ENCODE measurements at regions not wholly inside any gene's neighbourhood (a gene's known extent, or its start where the extent isn't known, plus 50 kb on each side); places are given as distances from the start of the nearest gene placed in this dataset.

DNA sequence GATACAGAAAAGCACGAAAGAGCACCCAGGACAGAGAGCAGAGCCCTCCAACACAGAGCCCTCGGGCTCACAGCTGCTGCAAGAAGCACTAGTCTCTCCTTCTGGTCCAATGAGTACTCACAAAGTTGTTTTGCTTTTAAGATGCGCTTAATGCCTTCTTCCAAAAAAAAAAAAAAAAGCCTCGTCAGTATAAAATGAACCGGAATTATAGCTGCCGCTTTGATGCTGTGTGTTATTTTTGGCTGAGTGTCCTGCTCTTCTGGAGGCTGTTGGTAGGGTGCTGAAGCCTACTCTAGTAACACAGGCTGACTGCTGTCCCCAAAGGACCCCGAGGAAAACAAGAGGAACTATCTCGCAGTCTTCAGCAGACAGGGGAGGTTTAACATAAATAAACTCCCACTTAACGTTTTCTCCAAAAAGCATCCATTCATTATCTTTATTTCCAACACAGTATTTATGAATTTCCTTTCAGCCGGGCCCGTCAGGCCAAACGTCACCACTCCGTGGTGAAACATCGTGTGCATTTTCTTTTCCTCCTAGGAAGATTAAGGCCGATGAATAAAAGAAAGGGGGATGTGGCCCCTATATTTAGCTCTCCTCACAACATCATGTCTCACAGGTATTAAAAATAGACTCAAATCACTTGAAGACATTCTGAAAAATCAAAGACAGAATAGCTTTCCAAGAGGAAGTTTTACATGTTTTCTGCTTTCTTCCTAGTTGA is 213.7 kb upstream of the PPARGC1A start:
- Mint-ChIP-seq H3K27me3 (ENCODE audit: low read depth) (no peaks in the 10 kb centered on the region), H3K4me1 (ENCODE audit: low read depth) (no peaks in the 10 kb centered on the region), H3K9me3 (peaks cover 3 to 6% of the 10 kb centered on the region in 2 donors), H3K4me3 (no peak overlapping the region), H3K27ac (no peak overlapping the region), H3K36me3 (ENCODE audit: insufficient read depth in 2 of 2) (no peaks in the 10 kb centered on the region)
- DNase-seq (no peak), ATAC-seq (replicated peaks in 1 of 2) (no peak)

DNA sequence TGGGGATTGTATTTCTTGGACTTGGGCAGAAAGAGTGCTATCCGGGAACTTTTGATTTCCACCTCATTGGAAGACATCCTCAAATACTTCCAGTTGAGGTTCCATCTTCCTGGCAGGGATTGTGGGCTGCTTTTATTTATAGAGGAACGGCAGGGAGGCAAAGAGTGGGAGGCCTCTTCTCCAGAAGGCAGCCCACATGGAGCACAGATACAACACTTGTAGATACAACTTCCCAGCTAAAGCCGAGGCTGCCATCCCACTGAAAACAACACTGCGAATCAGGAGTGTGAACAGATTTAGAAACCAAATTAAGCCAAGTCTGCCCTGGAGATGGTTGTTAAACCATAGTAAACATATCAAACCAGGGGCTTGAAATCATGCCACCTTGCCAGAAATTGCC is 212.8 kb upstream of the PPARGC1A start:
- H3K27ac Mint-ChIP-seq: no peak overlapping the region
- no peak overlapping the region for H3K4me3 Mint-ChIP-seq
- DNase-seq (no peak), ATAC-seq (replicated peaks in 1 of 2) (no peak)
- H3K27me3 Mint-ChIP-seq (ENCODE audit: low read depth): no peaks in the 10 kb centered on the region
- H3K4me1 Mint-ChIP-seq (ENCODE audit: low read depth): no peaks in the 10 kb centered on the region
- H3K9me3 Mint-ChIP-seq: peaks cover 3 to 6% of the 10 kb centered on the region in 2 donors
- no peaks in the 10 kb centered on the region for H3K36me3 Mint-ChIP-seq (ENCODE audit: insufficient read depth in 2 of 2)

DNA sequence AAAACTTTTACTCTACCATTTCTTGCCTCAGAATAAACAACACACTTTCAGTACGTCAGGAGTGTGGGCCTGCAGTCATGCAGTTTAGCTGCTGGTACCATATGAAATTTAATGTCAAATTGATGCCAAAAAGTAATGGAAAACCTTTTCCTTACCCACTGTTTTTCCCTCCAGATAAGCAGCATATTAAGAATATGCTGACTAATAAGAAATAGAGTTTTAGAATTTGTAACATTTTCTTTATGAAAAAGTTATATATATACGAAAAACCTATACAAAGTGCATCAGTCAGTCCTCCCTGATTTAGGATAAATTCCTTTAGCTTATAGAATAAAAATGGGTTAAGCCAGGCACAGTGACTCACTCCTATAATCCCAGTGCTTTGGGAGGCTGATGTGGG is 206.8 kb upstream of the PPARGC1A start:
- Mint-ChIP-seq H3K4me1 (ENCODE audit: low read depth) (no peaks in the 10 kb centered on the region), H3K36me3 (ENCODE audit: insufficient read depth in 2 of 2) (peaks cover 0 to 1% of the 10 kb centered on the region in 2 donors), H3K9me3 (peaks cover under 1 to 3% of the 10 kb centered on the region in 2 donors), H3K4me3 (no peak overlapping the region), H3K27ac (no peak overlapping the region), H3K27me3 (ENCODE audit: low read depth) (no peaks in the 10 kb centered on the region)
- DNase-seq (no peak), ATAC-seq (replicated peaks in 1 of 2) (no peak)

DNA sequence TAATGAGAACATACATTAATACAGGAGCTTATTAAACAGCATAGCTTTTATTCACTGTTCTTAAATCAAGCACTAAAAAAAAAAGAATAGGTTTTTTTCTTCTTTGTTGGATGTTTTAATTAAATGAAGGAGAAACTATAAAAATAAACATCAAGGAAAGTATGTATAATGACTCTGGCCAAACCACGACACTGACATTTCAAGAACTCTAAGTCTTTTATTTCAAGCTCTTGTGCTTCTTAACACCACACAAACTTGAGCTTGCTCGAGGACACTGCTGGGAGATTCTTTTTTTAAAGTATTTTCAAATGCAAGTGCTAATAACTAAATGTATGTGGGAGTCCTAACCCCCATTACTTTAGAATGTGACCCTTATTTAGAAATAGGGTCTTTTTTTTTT is 204.9 kb upstream of the PPARGC1A start:
- DNase-seq: no peak
- Mint-ChIP-seq H3K27ac (no peak overlapping the region), H3K9me3 (peaks cover 0 to 3% of the 10 kb centered on the region in 2 donors), H3K36me3 (ENCODE audit: insufficient read depth in 2 of 2) (peaks cover 0 to 1% of the 10 kb centered on the region in 2 donors), H3K4me3 (no peak overlapping the region), H3K27me3 (ENCODE audit: low read depth) (no peaks in the 10 kb centered on the region), H3K4me1 (ENCODE audit: low read depth) (no peaks in the 10 kb centered on the region)
- ATAC-seq (replicated peaks in 1 of 2): no peak

DNA sequence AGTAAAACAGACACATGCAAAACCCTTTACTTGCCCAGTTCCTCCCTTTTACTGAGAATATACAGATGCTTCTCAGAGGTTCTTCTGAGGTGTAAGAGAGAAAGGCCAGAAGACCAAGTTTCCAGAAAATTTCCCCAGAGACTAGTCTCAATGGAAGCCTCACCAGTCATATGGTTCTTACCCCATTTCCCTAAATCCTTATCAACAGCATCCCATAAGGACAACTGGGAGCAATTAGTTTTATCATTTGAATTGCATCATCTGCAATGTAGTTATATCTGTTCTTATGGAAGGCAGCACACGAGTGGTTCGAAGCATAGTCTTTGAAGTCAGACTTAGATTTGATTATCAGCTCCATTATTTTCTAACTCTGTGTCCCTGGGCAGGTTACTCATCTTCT is 203.6 kb upstream of the PPARGC1A start:
- no peak overlapping the region for H3K4me3 Mint-ChIP-seq
- no peaks in the 10 kb centered on the region for H3K27me3 Mint-ChIP-seq (ENCODE audit: low read depth)
- peaks cover 0 to 1% of the 10 kb centered on the region in 2 donors for H3K36me3 Mint-ChIP-seq (ENCODE audit: insufficient read depth in 2 of 2)
- no peaks in the 10 kb centered on the region for H3K4me1 Mint-ChIP-seq (ENCODE audit: low read depth)
- DNase-seq (no peak), ATAC-seq (replicated peaks in 1 of 2) (no peak)
- peaks cover 0 to 3% of the 10 kb centered on the region in 2 donors for H3K9me3 Mint-ChIP-seq
- no peak overlapping the region for H3K27ac Mint-ChIP-seq

DNA sequence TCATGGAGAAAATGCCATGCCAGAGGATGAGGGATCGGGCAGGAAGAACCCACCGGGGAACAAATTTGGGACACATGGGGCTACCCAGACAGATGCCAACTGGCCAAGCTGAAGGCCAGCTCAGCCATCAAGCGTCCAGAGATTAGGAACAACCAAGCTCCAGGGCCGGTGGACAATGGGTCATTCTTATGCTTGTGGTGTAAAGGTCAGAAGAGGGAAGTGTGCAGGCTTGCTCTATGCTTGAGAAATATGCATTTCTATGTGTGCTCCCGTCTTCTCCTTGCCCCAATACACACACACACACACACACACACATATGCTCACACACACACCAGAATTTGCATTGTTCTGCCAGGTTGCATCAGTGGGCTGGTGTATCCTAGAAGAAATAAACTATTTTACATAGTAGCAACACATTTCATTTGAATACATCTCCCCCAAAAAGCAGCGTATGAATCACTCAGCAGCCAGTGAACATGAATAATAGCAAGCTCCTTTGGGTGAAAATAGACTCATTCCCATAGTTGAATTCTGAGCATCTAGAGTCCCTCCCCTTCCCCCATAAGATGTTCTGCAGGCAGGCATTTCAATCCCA is 201.9 kb upstream of the PPARGC1A start:
- Mint-ChIP-seq H3K27me3 (ENCODE audit: low read depth) (no peaks in the 10 kb centered on the region), H3K4me1 (ENCODE audit: low read depth) (no peaks in the 10 kb centered on the region), H3K9me3 (peaks cover 0 to 3% of the 10 kb centered on the region in 2 donors), H3K27ac (no peak overlapping the region), H3K4me3 (no peak overlapping the region), H3K36me3 (ENCODE audit: insufficient read depth in 2 of 2) (peaks cover 0 to 1% of the 10 kb centered on the region in 2 donors)
- ATAC-seq (replicated peaks in 1 of 2) (no peak), DNase-seq (no peak)

DNA sequence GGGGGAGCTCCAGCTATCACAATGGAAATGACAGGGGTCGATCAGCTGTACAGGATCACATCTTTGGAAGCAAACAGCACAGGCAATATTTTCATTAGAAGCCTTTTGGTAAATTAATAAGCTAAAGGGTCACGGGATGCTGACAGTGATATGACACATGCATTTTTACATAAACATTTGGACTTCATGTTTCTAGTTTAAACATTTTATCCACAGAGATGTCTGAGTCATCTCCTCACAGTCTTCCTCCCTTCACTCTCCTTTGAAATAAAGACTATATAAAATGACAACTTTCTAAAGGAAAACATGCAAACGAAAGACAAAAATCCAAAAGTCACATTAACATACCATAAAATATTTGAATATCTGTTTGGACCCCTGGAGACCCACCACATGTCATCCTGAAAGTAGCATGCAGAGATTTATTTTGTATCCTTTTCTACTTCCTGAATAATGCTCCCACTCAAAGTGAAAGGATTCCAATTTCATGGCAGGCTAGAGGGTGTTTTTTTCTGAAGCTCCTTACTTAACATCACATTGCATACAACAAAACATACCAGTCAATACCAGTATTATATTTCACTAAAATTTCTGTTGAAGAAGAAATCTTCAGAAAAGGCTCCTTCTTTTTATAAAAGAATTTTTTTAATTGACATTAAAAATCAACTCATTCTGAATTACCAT is 200.1 kb upstream of the PPARGC1A start:
- DNase-seq (no peak), ATAC-seq (replicated peaks in 1 of 2) (no peak)
- no peaks in the 10 kb centered on the region for H3K36me3 Mint-ChIP-seq (ENCODE audit: insufficient read depth in 2 of 2)
- H3K9me3 Mint-ChIP-seq: peaks cover 0 to 3% of the 10 kb centered on the region in 2 donors
- H3K4me3 Mint-ChIP-seq: no peak overlapping the region
- no peak overlapping the region for H3K27ac Mint-ChIP-seq
- H3K4me1 Mint-ChIP-seq (ENCODE audit: low read depth): no peaks in the 10 kb centered on the region
- no peaks in the 10 kb centered on the region for H3K27me3 Mint-ChIP-seq (ENCODE audit: low read depth)

DNA sequence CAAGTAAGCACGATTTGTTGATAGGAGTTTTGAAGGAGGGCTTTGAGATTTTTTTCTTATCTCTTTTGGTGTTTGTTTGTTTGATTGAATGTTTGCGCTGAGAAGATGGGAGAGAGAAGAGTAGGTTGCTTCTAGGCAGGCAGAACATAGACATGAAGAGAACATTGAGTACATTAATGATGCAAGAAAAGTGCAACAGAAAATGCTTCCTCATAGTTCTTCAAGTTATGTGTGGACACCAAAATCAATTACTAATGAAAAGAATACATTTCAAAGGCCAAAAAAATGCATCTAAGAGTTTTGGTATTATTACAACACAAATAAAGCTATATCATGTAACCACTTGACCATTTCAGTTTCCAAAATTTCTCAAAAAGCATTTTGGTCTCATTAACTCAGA is 191.0 kb upstream of the PPARGC1A start:
- no peak overlapping the region for H3K4me3 Mint-ChIP-seq
- H3K9me3 Mint-ChIP-seq: peaks cover 3% of the 10 kb centered on the region in 2 donors
- DNase-seq: no peak
- no peaks in the 10 kb centered on the region for H3K36me3 Mint-ChIP-seq (ENCODE audit: insufficient read depth in 2 of 2)
- ATAC-seq (replicated peaks in 1 of 2): no peak
- H3K4me1 Mint-ChIP-seq (ENCODE audit: low read depth): no peaks in the 10 kb centered on the region
- no peaks in the 10 kb centered on the region for H3K27me3 Mint-ChIP-seq (ENCODE audit: low read depth)
- no peak overlapping the region for H3K27ac Mint-ChIP-seq

DNA sequence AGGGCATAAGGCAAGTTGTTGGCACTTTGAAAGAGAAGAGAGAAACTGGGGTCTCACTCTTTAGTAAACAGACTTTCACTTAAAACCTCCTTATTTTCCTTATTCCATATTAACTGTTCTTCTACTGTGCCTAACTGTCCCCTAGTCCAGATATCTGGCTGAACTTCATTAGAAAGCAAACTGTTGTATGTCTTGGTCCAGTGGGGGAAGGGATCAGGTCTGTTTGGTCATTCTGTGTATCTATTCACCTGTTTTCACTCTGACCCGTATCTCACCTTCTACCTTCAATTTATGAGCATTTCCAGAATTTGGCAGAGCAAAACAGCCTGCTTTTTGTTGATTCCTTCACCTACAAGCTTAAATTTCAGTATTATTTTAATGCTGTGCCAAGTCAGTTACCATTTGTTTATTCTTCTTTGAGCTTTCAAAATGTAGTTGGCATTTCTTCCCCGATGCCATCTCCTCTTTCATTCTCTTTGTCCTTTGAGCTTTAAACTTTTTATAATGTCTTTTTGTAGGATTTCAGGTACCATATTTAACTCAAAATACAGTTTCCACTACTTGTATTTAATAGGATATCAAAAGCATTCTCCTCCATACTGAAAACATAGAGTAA is 188.6 kb upstream of the PPARGC1A start:
- DNase-seq (no peak), ATAC-seq (replicated peaks in 1 of 2) (no peak)
- H3K27ac Mint-ChIP-seq: no peak overlapping the region
- H3K4me1 Mint-ChIP-seq (ENCODE audit: low read depth): no peaks in the 10 kb centered on the region
- no peaks in the 10 kb centered on the region for H3K27me3 Mint-ChIP-seq (ENCODE audit: low read depth)
- no peak overlapping the region for H3K4me3 Mint-ChIP-seq
- no peaks in the 10 kb centered on the region for H3K36me3 Mint-ChIP-seq (ENCODE audit: insufficient read depth in 2 of 2)
- peaks cover 6 to 7% of the 10 kb centered on the region in 2 donors for H3K9me3 Mint-ChIP-seq

DNA sequence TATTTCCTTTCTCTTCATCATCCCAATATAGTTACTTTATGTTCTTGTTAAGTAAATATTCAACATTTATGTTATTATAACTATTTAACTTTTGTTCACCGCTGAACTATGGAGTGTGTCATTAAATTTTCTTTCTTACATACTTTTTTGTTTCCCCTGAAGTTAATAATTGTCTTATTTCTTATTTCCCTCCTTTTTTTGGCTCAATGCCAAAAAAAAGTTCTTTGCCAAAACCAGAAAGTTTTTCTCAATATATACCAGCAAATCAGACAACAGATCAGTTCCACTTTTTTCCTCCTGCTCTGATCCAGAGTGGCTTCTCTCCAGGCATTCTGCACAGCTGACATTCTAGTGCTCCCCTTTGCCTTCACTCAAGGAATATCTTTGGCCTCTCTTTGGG is 187.0 kb upstream of the PPARGC1A start:
- ATAC-seq (replicated peaks in 1 of 2) (no peak), DNase-seq (no peak)
- no peak overlapping the region for H3K27ac Mint-ChIP-seq
- no peaks in the 10 kb centered on the region for H3K27me3 Mint-ChIP-seq (ENCODE audit: low read depth)
- H3K4me3 Mint-ChIP-seq: no peak overlapping the region
- H3K4me1 Mint-ChIP-seq (ENCODE audit: low read depth): no peaks in the 10 kb centered on the region
- H3K36me3 Mint-ChIP-seq (ENCODE audit: insufficient read depth in 2 of 2): no peaks in the 10 kb centered on the region
- peaks cover 6 to 7% of the 10 kb centered on the region in 2 donors for H3K9me3 Mint-ChIP-seq

DNA sequence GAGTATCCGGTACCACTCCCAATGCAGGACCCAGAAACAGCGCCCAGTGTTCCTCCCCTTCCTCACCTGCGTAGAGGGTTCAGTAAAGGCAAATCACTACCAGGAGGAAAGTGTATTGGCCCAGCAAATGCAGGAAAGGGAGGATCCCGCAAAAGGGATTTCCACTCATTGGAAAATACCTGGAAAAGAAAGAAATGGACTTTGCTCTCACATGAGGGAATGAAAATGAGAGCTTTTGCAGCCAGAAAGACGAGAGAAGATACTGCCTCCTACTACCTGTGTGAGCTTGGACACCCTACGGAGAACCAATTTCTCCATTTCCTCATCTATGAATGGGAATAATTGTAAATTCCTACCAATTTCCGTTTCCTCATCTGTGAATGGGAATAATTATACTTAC is 184.1 kb upstream of the PPARGC1A start:
- no peak for ATAC-seq (replicated peaks in 1 of 2)
- Mint-ChIP-seq H3K36me3 (ENCODE audit: insufficient read depth in 2 of 2) (no peaks in the 10 kb centered on the region), H3K4me3 (no peak overlapping the region), H3K9me3 (peaks cover 5 to 6% of the 10 kb centered on the region in 2 donors), H3K4me1 (ENCODE audit: low read depth) (no peaks in the 10 kb centered on the region), H3K27ac (no peak overlapping the region), H3K27me3 (ENCODE audit: low read depth) (no peaks in the 10 kb centered on the region)
- DNase-seq: no peak

DNA sequence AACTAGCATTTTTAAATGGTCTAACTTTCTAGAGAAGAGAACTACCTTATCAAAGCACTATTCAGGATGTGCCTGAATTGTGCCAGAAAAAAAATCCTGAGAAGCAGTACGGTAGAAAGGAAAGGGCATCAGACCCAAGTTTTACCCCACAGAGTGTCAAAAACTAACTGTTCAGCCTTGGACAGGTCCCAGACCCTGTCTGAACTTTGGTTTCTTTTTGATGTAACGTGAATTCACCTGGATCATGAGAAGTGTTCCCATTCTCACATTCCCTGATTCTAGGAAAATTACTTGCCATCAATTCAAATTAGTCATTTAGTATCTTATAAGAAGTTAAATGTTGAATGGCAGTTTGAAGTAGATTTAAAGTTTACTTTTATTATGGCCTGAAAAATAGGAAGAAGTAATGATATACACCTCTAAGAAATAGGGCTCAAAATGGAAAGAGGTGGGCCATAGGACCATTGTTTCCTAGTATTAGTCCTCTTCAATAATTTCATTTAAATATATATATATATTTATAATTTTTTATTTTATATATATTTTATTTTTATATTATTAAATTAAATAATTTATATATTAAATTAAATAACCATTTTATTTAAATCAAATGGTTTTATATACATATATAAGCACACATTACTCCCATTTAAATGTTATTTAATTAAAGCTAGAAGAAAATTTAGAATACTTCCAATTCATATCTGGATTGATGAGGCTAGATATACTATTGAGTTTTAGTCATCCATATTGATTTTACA is 181.9 kb upstream of the PPARGC1A start:
- no peak for DNase-seq
- Mint-ChIP-seq H3K27me3 (ENCODE audit: low read depth) (no peaks in the 10 kb centered on the region), H3K27ac (no peak overlapping the region), H3K4me1 (ENCODE audit: low read depth) (no peaks in the 10 kb centered on the region), H3K4me3 (no peak overlapping the region), H3K36me3 (ENCODE audit: insufficient read depth in 2 of 2) (no peaks in the 10 kb centered on the region), H3K9me3 (peaks cover 5 to 6% of the 10 kb centered on the region in 2 donors)
- ATAC-seq (replicated peaks in 1 of 2): no peak

DNA sequence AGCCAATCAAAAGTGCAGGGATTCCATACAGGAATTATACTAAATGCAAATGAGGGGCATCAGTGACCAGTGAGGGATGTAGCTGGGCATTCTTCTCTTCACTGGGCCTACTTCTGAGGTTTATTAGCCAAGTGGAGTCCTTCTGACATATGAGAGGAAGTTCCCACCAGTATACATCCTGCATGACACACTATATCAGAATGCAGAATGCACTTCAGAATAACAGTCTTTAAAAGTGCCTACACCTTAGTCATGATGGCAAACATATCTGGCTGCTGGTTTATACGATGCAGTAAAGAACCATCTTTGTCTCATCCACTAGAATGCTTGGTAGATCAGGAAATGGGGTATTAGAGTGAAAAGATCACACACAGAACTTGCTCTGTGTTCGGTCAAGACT is 180.3 kb upstream of the PPARGC1A start:
- no peak overlapping the region for H3K27ac Mint-ChIP-seq

More for the DNA sequence above, 180.3 kb upstream of the PPARGC1A start:
- Mint-ChIP-seq H3K27me3 (ENCODE audit: low read depth) (no peaks in the 10 kb centered on the region), H3K36me3 (ENCODE audit: insufficient read depth in 2 of 2) (no peaks in the 10 kb centered on the region), H3K4me3 (no peak overlapping the region), H3K9me3 (no peaks in the 10 kb centered on the region), H3K4me1 (ENCODE audit: low read depth) (no peaks in the 10 kb centered on the region)
- no peak for ATAC-seq (replicated peaks in 1 of 2)
- DNase-seq: no peak
